SKM-1 (cell line): ENCODE measurements at regions not wholly inside any gene's neighbourhood (a gene's known extent, or its start where the extent isn't known, plus 50 kb on each side); places are given as distances from the start of the nearest gene placed in this dataset.
A peak's percentile ranks its signal among the peaks of the same experiment; 100 is the strongest.
"Not testable (repeated sequence)": the region's sequence is repeated elsewhere in the genome, so short reads cannot be mapped to it uniquely, and the experiment has no call there.

Experiments used
- DNase-seq: peaks from one replicate; lab custom pipeline; 2025; ENCODE audit not compliant: unreplicated experiment; lab: John Stamatoyannopoulos, UW

DNA sequence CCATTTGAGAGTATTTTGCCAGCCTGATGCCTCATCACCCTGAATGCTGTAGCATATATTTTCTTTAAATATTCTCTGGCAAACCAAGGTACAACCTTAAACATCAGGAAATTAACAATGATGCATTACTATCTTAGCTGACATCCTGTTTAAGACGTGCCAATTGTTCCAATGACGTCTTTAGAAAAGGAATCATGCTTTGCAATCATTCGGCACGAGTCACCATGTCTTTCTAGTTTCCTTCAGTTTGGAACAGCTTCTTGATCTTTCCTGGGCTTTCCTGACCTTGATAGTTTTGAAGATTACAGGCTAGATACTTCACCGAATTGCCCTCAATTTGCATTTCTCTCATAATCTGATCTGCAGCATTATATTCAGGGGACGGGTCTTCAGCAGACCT, 88.2 kb upstream of the GLI2 start:
- no peak for DNase-seq

DNA sequence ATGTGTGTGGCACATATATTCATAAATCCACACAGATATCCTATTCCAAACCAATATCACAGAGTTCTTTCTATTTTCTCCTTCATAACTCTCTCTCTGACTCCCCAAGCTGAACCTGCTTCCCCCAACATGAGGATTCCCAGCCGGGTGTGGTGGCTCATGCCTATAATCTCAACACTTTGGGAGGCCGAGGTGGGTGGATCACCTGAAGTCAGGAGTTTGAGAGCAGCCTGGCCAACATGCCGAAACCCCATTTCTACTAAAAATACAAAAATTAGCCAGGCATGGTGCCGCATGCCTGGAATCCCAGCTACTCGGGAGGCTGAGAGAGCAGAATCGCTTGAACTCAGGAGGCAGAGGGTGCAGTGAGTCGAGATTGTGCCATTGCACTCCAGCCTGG, 86.3 kb upstream of the GLI2 start:
- DNase-seq = not testable (repeated sequence)

DNA sequence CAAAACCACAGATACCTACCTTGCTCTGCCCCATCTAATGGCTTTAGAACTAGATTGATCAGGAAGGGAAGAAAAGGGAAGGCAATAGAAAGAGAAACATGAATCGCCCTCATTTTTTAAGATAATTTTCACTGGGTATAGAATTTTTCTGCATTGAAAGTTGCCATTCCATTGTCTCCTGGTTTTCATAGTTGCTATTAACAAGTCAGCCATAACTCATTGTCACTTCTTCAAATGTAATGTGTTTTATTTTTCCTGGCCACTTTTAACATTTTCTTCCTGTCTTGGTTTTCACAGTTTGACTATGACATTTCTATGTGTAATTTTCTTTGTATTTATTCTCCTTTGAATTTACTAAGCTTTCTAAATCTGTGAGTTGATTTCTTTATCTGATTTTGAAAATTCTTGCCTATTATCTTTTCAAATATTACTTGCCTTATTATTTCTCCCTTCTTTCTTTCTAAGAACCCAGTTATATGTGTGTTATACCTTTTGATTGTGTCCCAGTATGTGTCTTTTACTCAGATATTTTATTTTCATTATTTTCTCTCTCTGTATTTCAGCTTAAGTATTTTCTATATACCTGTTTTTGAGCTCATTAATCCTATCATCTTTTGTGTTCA, 85.5 kb upstream of the GLI2 start:
- DNase-seq = no peak

DNA sequence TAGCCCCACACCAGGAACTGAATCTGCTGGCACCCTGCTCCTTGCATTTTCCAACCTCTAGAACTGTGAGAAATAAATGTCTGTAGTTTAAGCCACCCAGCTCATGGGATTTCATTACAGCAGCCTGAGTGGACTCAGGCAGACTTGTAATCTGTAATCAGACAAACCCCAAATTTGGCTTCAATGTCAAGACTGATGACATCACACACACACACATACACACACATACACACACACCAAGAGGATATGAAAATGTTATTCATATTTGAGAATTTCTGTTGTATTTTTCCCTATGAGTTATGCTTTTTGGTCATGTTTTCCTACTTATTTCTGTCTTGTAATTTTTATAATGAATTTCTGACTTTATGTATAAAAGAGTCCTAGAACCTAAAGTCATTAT, 83.8 kb upstream of the GLI2 start:
- DNase-seq = no peak

DNA sequence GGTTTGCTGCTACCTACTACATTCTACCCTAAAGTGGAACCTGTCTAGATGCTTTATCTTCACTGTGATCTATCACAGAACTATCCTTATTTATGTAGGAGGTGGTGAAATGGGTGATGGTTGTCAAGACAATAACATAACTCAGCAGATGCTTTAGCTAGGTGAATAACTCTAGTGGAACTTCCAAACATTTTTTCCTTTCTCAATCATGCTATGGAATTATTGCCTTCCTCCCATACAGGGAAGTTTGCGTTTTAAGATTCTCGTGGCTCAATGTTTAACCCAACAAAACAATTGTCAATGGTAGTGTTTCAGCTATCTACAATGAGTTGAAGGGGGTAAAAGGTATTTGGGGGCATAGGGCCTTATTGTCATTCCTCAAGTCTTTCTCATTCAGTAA, 82.6 kb upstream of the GLI2 start:
- DNase-seq = no peak

DNA sequence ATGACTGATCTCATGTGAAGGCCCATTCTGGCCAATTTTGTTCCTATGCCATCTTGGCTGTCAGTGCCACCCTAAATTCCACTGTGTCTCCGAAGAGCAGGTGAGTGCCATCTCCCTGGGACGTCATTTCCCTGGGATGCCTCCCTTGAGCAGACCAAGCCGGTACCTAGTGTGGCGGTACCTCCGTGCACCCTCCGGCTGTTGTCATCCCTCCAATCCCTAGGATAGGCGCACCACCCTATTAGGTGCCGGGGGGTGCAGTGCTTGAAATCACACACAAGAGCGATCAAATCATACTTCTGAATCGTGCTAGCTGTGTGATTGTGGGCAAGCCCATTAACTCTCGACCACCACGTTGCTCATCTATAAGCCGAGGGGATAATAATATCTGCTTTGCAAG, 81.8 kb upstream of the GLI2 start:
- DNase-seq = no peak

DNA sequence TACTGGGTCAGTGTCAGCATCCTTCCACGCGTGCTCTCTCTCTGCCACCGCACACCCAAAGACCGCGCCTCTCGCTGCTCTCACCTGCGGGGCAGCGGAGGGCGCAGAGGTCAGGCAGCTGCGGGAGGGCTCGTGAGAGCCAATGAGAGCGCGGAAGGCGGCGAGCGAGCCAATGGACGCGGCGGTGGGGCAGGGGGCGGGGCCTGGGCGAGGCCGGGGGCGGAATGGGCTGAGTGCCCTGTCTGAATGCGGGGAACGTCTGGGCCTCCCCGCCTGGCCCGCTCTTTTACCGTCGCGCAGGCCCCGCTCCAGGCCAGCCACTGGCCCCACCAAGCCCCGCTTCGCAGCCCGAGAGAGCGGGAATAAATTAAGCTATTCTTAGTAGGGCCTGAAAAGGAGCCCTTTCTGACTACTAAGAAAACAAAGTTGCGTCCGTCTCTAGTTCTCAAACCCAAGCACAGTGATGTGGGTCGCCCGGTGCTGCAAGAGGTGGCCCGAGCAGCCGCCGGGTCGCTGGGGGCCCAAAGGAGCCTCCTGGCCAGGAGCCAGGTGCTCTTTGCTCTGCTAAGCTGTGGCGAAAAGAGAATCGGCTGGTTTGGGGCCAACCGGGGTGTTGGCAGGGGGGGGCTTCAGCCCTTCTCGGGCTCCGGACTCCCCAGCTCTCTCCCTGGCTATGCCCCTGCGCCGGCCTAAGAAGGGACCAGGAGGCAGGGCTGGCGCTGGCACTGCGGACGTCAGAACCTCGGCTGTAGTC, 81.1 kb upstream of the GLI2 start:
- DNase-seq = no peak

DNA sequence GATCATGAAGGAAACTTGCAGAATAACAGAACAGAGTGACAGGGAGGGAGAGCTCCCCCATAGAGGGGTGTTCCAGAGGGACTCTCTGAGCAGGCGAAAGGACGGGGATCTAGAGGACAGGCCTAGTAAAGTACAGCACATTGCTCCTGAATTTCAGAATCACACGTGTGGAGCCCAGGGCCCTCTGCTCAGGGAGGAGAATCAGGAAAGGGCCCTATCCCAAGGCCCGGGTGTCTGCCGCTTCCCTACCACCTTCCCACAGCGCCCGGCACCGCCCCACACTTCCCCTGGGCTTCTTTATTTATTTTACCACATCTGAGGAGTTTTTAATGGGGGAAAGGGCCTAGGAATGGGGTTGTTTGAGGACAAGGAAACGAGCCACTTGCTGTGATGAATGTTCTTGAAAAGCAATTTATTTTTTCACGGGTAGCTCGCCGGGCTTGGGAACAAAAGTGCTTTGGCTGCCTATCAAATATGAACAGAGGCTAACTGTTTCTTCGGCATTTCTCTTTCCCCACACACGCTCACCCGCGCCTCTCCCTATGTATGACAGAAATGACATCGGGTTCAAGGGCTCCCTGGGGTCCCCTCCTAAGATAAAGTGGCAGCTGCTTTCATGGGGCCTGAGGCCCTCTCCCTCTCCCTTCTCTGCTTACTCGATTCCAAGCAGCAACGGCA, 79.3 kb upstream of the GLI2 start:
- DNase-seq = no peak

DNA sequence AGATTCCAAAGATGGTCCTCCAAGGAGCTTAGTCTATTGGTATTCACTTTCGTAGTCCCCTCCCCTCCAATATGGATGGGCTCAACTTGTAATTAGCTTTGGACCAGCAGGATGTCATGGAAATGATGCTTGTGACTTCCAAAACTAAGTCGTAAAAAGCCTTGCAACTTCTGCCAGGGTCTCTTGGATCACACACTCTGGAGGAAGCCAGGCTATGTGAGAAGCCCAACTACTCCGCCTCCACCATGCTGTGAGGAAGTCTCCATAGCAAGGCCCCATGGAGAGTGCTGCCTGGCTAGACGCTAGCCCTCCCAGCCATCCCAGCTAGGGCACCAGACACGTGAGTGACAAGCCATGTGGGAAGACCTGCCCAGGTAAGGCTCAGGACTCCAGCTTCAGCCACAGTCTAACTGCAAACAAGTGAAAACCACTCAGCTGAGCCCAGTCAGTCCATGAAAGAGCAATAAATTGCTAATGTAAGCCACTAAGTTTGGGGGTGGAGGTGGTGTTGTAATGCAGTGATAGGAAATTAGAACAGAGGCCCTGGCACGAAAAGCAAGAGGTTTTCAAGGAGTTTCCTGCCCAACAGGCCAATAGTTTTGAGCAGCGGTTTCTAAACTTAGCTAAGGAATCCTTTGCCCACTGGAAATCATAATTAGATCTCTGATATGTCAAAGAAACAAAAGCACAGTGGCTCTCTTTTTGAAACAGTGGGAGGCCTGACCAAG, 77.5 kb upstream of the GLI2 start:
- DNase-seq = peak; percentile 29

DNA sequence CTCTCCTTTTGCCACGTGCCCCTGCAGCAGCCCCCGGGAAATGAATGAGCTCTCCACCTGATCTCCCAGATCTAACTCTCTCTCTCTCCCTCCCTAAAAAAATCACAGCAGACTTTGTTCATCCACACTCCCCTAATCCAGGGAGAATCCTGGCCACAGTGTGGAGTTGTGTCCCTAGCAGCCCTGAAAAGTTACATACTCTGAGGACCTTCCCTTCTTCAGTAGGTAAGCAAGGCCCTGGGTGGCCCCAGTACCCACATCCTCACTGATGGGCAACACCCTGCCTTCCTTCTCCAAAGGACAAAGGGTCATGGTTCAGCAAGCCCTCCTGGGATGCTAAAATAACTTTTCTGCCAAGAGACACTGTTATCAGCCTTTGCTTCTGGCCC, 76.9 kb upstream of the GLI2 start:
- no peak for DNase-seq

DNA sequence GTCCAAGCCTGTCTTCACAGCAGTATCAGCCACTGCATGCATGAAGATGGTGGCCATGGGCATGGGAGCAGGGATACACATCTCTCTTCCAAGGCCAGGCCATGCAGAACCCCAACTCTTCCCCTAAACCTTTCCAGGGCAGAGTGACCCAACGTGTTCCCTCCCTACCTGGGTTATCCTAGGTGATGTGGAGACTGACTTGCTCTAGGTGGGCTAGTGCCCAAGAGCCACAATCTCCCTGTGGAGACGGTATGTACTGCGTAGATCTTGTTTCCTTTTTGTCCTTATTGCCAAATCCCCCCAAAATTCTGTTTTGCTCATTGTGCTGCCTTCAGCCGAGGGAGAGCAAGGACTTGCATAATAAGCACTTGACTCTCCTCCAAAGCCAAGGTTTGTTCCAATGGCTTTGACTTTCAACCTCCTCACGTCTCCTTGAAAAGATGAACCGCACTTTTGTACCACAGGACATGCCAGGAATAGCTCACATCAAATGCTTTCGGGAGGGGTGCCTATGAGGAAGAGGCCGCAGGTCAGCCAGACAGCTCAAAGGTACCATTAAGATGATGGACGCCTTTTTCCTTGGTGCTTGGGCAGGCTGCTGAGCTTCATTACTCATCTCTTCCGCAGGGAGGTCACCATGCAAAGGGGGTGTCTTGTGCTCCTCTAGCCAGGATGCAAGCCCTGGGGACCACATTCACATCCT, 76.2 kb upstream of the GLI2 start:
- no peak for DNase-seq

DNA sequence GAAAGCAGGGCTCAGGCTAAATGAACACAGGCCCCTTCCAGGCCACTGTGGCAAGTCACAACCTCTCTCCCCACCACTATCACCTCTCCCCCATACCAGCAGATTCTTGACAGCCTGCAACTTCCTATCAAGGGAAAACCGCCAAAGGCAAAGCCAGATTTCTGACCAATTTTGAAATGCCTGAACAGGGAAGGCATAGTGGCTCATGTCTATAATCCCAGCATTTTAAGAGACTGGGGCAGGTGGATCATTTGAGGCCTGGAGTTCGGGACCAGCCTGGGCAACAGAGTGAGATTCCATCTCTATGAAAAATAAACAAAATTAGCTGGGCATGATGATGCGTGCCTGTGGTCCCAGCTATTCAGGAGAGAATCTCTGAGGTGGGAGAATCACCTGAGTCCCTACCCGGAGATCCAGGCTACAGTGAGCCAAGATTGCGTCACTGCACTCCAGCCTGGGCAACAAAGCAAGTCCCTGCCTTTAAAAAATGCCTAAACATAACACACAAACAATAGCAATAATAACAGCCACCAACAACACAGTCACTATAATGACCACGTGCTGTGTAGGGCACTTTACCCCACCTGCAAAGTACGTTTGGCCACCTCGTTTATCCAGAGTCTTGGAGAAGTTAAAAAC, 75.5 kb upstream of the GLI2 start:
- DNase-seq = no peak

DNA sequence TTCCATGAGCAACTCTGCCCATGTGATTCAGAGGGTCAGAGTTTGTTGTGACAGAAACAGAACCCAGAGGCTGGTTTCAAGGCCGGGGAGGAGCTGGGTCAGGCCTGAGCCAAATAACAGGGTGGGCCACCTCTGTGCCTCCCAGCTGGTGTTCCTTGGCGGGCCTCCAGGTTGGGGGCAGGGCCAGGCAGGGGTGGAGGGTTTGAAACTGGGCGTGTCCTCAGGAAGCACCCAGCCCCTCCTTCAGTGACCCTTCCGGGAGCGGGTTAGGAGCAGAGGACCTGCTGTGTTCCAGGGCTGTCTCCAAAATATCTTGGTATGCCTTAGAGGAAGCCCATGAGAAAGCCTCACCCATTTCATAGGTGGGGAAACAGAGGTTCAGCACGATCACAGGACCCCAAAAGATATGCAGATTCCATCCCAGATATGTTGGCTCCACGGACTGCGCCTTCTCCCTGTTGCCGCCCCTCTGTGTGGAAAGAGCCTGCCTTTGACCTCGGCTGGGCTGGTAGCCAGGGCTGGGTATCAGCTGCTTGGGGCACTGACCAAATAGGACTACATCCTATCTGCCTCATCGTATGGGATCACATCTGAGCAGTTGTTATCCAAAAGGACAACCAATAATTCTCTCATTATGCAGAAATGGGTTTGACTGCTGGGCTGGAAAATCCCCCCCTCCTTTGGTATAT, 74.8 kb upstream of the GLI2 start:
- DNase-seq = no peak

DNA sequence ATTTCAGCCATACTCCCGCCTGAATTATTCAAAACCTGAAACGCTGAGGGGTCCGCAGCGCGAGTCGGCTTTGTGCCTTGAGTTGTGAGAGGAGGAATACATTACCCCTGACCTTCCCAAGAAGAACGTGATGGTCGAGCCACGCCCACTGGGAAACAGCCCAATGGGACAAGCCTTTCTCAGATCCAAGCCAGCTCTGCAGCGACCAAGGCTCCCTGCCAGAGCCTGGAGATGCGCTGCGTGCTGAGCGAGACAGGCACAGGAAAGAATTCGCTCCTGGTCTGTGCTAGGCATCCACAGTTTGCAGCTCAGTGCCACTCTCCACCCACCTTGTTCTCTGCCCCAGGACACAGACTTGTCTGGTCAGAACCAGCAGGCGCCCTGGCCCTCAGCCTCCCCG, 74.1 kb upstream of the GLI2 start:
- no peak for DNase-seq

DNA sequence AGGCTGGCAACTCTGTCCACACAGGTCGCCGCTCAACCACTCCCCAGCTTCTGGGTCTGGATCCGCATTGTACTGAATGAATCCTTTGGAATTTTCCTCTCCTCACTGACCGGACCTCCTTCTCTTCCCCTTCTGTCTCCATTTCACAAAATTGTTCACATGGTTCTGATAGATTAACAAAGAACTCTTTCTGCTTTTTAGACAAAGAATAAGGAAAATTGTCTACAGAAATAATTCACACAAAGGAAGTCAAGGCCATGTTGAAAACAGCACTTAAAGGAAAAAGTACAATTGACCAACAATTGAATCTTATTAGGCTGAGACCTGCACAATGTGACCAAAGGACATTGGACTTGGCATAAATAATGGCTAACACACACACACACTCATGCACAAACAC, 73.6 kb upstream of the GLI2 start:
- no peak for DNase-seq

DNA sequence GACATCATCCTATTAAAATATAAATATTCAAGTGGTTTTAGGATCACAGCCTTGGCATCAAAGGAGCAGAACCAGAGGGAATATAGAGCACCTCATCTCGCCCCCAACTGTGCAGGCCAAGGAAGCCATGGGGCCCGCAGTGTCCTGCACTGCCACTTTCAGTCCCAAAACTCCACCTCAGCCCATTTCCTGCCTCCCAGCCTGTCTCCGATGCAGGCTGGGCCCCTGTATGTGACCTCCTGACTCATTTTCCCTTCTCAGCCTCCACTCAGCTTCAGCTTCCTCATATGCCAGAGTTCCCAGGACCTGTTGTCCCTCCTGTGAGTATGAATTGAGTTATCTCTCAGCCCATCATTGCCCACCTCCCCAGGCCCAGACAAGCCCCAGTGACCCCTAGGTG, 72.9 kb upstream of the GLI2 start:
- no peak for DNase-seq

DNA sequence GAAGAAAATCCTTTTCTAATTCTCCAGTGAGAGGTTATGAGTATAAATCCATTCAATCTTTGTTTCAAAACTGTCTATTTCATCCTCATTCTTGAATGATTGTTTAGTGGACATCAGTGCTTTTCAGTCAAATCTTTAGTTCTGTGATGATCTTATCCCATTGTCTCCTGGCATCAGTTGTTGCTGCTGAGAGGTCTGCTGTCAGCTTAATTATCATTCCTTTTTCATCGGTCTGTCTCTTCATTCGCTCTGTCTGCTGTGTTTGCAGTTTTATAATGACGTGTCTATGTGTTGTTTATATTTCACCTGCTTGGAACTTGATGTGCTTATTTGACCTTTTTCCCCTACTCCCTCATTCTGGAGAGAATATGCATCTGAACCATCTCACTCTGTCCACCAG, 69.2 kb upstream of the GLI2 start:
- DNase-seq = no peak

DNA sequence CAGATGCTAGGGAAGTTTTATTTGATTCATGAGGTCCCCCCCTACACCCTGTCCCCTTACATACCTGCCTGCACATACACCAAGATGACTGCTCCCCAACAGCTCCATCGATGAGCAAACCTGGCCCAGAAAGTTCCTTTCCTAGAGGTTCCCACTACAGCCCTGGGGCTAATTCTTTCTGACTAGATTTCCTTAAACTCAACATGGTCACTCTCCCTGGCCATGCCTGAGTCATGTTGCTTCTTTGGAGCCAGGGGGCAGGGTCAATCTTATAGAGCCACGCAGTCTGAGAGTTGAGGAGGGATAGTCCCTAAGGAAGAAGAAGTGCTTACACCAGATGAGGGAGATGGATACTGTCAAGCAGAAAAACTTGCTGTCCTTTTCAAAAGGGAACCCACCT, 67.7 kb upstream of the GLI2 start:
- DNase-seq = no peak

DNA sequence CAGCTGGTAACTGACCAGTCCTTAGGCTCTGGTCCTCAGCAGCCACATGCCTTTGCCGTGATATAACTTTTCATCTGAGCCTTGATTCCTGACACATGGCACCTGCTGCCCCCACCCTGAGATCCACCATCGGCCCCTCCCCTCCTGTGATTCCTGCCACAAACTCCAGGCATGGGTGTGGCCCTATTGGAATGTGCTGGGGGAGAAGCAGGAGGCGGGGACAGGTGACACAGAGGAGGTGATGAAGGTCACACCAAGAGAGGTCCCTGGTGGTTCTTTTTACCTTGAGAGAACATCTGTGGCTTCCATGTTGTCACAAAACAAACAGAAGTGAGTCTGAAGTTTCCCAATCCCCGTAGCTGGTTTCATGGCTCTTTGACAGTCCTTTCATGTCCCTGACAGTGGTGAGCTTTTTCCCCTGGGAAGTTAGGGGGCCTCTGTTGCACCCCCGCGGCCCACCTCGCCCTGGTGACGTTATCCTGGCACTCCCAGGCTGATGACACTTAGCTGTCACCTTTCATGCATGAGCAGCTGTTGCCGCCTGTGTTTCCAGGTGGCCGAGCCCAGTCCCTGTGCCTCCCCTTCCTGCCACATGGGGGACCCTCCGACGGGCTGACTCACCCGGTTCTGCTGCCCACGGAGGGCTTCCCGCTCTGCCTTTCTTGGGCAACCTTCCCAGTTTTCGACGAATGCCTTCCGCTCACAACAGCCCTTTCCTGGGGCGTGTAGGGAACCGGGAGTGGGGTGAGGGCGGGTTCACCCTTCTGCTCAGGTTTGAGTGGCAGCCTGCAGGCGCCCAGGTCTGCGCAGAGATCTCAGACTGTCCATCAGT, 66.3 kb upstream of the GLI2 start:
- DNase-seq = no peak
